Right lung (tissue), 2 donors: ENCODE measurements at regions not wholly inside any gene's neighbourhood (a gene's known extent, or its start where the extent isn't known, plus 50 kb on each side); places are given as distances from the start of the nearest gene placed in this dataset.
"Not testable (repeated sequence)": the region's sequence is repeated elsewhere in the genome, so short reads cannot be mapped to it uniquely, and the experiment has no call there.

Experiments
- DNase-seq, 2 donors: peaks; one replicate each; pipeline ENCODE4 v3.0.0-alpha.2; 2013

DNA sequence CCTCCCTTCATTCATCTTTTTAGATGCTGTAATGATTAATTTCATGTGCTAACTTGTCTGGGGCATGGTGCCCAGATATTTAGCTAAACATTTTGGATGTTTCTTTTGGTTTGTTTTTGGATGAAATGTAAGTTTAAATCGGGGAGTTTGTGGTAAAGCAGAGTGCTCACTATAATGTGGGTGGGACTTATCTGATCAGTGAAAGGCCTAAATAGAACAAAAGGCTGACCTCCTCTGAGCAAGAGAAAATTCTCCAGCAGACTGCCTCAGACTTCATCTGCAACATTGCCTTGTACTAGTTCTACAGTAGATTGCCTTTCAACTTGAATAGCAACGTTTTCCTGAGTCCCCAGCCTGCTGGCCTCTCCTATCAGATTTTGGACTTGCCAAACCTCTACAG, 183.6 kb downstream of the S1PR1 start:
- DNase-seq, result no peak

DNA sequence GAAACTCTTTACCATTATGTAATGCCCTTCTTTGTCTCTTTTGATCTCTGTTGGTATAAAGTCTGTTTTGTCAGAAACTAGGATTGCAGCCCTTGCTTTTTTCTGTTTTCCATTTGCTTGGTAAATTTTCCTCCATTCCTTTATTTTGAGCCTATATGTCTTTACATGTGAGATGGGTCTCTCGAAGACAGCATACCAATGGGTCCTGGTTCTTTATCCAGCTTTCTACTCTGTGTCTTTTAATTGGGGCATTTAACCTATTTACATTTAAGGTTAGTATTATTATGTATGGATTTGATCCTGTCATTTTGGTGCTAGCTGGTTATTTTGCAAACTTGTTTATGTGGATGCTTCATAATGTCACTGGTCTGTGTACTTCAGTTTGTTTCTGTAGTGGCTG, 191.3 kb downstream of the S1PR1 start:
- DNase-seq, result not testable (repeated sequence)

DNA sequence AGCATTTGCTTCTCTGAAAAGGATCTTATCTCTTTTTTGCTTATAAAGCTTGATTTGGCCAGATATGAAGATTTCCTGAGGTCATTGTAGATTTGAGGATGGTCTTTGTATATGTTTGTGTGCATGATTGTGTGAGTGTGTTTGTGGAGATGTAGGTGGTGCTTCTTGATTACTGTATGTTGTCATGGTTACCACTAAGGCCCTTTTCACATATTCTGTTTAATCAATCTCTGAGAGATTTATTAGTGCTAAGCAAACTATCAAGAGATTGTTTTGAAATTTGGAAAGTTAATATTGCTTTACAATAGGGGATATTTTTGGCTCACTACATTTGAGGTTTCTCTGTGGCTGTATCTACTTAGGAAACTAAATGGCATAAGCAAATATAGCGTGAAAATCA, 191.7 kb downstream of the S1PR1 start:
- DNase-seq, result no peak

DNA sequence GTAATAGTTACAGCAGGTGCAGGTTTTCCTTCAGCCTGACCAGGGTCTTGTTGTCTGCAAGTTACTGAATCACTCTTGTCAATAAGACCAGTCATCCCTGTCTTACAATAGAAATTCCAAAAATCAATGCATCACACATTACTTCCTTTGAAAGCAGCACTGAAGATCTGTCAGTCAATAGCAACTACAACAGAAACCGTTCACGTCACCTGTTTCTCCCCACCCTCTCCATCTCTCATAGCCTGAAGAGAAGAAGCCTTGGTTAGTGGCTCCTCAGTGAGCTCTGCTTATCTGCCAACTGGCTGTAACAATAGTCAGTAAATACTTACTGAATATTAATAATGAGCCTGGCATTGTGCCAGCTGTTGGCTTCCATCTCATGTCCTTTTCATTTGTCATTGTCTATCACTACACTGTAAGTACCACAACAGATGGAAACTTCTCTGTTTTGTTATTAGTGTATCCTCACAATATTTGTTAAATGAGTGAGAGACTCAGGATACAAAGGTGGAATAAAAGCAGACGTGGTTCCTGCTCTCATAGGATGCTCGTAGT, 195.2 kb downstream of the S1PR1 start:
- DNase-seq, result no peak

DNA sequence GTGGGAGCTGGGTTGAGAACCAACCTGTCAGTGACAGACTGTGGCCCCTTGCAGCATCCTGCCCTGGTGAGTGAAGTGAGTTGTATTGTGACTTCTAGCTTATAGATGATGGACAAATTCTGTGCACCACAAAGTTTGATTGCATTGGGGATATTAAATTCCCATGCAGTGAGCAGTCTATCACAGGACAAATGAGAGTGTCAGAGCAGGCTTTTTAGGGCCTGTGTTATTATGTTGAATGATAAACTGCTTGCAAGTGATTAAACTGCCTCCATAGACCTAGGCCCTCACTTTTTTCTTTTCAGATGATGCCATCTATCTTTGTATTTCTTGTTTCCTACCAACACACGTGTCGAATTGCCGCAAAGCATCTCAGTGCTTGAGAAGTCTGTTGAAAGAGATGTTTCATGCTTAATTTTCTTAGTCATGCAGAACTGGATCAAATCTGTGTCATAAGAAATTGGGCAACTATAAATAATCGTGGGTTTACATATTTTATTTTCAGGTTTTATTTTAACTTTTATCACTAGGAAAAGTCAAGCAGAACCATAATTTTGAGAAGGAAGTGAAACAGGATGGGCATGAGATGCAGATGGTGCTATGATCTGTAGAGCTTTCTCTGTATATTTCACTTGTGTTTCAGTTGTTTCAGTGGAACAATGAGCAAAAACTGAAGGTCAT, 199.2 kb downstream of the S1PR1 start:
- no peak for DNase-seq

DNA sequence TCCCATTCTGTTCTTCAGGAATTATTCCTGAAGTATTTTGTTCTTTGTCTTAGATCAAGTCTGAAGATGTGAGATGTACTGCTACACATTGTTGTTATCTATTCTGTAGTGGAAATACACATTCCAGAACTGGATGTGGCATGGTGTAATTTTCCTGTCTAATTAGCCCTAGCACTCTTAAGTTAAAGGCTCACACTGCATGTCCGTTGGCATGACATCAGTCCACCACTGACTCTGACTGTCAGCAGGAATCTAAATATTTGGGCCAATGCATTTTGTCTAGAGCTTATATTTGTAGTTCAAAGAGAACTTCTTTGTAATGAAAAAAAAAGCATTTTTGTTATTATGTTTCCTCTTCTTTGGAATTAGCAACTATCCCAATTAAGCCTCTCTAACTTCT, 201.0 kb downstream of the S1PR1 start:
- DNase-seq, result no peak

DNA sequence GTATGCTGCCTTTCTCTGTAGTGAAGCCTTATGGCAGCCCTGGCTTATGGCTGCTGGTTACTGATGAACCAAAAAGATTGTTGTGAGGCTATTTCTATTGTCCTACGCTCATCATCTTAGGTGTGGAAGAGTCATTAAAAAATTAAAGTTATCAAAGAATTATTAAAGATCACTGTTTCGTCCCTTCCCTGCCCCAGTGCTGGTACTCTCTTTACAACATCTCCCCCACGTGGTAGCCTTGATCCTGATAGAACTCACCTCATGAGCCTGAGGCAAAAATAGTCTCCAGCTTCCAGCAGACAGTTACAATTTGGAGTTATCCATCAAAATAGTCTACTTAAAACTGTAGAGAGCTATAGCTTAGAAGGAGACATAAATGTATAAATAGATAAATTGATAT, 201.5 kb downstream of the S1PR1 start:
- DNase-seq, result no peak

DNA sequence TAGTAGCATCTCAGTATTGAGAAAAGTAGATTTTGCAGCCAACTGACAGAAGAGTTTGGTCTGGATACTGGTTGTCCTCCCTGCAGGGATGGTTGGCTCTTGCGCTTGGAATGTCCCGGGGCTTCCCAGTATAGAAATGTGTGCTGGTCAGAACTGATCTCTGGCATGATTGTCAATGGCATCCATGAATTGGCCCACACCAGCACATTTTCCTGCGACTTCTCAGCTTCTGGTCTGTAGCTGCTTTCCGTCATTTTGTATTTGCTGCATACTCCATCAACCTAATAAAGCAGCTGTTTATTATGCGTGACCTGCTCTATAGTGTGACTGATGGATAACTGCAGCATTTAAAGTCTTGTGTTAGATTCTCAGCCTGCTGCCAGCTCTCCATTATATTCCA, 203.7 kb downstream of the S1PR1 start:
- peak in 1 of 2 donors; percentile 40 for DNase-seq

DNA sequence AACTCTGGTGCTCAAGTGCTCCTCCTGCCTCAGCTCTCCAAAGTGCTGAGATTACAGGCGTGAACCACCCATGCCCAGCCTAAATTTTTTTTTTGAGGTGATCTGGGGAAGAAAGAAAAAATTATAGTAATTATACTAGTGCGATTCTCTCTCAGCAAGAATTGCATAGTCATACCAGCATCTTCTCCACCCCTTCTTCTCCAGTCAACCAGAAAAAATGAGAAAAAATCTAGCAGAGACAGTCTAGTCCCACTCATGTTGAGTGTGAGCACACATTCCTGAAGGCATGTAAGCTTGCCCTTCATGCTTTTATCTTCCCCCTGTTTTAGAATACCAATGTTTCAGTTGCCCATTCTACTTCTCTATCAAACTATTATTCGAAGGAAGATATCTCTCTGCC, 207.6 kb downstream of the S1PR1 start:
- DNase-seq, result no peak

DNA sequence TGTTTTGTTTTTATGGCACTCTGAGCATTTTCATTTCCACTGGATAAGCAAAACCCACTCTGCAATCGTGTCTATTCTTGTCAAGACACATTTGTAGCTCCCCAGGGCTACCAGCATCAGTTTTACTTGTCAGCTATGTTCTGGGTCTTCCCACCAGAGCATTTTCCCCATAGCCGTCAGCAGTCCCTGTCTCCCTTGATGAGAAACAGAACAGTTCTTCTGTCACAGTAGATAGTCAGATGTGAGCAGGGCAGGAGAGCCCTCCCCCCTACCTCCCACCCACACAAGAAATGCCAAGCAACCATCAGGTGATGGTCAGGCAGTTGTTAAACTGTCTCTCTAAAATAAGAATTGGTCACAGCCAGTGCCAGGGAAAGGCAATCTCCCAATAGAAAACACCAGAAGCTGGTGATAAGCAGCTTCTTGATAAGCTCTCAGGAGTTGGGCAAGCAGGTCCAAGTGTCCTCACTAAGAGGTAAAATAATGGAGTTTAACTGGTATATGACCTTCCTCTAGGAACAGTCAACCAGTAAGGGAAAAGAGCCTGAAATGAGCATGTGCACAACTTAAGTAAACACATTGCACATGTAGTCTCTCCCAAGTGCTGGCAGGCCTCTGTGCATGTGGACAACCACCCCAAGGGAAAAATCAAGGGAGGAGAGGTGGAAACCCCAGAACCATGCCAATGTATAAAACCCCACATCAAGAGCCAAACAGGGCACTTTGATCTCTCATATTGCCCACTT, 208.2 kb downstream of the S1PR1 start:
- no peak for DNase-seq

DNA sequence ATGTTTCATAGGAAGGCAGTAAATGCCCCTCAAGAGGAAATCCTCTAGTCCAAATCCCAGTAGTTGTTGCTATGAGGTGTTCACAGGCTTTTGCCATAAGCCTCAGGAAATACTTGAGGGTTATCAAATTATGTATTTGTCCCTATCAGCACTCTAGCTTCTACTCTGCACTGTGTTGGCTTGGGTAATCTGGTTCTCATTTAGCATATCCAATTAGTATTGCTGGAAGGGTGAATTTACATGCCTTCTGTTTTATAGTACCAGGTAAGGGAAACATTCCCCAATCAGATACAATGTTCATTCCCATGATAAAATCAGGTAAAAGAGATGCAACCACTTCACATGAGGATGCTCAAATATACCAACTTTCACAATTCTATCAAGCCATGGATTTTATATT, 211.2 kb downstream of the S1PR1 start:
- DNase-seq, result no peak

DNA sequence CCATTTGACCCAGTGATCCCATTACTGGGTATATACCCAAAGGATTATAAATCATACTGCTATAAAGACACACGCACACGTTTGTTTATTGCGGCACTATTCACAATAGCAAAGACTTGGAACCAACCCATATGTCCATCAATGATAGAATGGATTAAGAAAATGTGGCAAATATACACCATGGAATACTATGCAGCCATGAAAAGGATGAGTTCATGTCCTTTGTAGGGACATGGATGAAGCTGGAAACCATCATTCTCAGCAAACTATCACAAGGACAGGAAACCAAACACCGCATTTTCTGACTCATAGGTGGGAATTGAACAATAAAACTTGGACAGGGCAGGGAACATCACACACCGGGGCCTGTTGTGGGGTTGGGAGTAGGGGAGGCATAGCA, 213.9 kb downstream of the S1PR1 start:
- DNase-seq, result not testable (repeated sequence)

DNA sequence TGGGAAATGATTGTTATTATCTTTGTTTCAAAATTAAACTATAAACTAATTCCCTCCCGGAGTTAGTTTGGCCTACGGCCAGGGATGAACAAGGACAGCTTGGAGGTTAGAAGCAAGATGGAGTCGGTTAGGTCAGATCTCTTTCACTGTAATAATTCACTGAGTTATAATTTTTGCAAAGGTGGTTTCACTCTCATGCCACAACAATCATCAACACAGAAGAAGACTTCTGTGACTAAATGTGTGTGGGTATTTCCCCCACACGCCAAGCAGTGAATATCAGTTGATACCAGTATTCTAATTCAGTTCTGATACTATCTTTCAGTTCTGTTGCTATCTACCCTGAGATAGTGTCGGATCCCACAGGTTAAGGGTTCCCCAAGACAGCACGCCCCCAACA, 215.1 kb downstream of the S1PR1 start:
- no peak for DNase-seq

DNA sequence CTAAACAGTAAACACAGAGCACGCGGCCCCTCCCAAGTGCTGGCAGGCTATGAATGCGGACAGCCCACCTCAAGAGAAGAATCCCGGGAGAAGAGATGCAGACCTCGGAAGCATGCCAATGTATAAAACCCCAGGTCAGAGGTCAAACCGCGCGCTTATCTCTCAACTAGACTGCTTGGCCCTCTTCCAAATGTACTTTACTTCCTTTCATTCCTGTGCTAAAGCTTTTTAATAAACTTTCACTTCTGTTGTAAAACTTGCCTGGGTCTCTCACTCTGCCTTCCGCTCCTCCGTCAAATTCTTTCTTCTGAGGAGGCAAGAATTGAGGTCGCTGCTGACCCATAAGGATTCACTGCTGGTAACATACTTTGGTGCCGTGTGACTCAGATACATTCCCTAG, 216.0 kb downstream of the S1PR1 start:
- DNase-seq, result no peak

DNA sequence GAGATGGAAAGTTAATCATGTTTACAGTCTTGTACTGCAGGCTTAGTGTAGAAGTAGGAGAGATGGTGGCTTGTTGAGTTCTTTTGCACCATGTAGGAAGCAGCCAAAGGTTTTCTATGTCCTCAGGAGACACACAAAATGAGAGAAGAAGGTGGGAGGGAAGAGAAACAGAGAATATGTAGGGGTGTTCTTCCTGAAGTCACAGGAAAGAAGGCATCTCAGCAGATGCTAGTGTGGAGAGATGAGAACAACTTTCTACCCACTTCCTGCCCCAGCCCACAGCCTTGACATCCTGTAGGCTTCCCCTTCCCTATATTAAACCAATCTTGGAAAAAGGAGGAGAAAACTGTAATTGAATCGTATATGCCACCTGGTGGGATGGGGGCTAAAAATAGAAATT, 217.0 kb downstream of the S1PR1 start:
- DNase-seq, result no peak

DNA sequence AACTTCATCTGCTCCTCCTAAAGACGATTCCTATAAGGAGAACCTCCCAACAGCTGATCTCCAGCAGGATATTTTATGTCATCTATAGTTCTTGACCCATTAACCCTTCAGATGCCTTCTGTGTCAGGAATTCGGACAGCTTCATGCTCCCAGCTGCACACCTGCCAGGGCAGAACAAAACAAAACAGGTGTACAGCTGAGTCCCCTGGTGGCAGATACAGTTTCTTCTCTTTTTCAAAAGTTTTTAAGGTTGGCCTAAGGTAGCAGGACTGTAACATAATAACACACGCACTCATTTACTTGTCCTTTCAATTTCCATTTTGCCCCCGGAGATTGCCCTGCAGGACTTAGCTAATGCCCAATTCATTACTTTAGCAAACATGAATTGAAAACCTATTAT, 218.3 kb downstream of the S1PR1 start:
- no peak for DNase-seq

DNA sequence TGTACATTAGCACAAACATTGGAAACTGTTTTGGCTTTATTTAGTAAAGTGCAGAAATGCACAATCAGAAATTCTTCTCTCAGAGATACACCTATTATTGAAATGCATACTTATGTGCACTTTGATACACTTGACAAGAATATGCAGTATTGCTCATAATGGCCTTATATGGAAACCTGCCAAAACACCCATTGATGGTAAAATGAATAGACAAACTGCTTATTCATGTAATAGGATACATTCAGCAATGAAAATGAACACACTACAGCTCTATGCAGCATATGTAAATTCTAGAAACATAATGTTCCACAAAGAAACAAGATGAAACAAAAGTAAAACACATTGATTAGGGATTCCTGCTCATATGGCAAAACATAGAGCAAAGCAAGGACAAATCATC, 223.9 kb downstream of the S1PR1 start:
- no peak for DNase-seq

DNA sequence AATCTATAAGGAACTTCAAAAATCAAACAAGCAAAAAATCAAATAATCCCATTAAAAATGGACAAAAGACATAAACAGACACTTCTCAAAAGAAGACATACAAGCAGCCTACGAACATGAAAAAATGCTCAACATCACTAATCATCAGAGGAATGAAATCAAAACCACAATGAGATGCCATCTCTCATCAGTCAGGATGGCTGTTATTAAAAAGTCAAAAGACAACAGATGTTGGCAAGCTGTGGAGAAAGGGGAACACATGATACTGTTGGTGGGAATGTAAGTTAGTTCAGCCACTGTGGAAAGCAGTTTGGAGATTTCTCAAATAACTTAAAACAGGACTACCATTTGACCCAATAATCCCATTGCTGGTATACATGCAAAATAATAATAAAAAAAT, 226.4 kb downstream of the S1PR1 start:
- DNase-seq, result no peak

DNA sequence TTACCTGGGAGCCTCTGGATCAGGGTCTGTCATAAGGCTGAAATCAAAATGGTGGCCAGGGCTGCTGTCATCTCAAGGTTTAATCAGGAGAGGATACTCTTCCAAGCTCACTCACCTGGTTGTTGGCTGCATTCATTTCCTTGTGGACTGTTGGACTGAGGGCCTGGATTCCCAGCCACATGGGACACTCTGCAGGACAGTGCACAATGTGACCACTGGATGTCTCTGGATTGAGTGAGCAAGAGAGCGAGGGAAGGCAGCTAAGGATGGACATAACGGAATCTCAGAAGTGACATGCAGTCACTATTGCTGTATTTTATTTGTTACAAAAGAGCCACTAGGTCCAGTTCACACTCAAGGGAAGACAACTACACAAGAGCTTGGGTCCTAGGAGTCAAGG, 229.1 kb downstream of the S1PR1 start:
- DNase-seq, result no peak

DNA sequence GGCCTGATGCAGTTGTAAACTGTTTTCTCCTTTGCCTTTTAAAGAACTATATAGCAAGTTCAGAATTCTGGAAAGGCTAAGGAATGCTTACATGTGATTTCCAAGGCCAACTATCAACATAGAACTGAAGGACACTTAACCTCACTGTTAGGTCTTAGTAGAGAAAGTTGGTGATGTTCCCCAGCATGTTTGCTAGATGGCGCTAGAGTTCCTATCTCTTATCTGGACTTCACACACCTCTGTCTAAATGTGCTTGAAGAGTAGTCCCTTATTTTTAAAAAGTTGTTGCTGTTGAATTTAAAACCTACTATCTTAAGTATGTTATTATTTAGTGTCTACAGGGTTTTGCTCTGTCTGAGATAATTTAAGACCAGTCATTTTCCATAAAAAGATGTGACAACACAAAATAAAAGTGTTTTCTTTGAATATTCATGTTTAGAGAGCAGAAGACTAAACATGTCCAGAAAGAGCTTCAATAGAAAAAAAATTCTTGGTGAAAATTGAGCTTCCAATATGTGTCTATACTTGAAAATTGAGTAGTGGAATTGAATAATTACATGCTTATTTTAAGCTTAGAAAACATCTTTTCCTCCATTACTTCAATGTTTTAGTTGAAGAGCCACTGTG, 237.3 kb downstream of the S1PR1 start:
- peak in 1 of 2 donors; percentile 9 for DNase-seq

DNA sequence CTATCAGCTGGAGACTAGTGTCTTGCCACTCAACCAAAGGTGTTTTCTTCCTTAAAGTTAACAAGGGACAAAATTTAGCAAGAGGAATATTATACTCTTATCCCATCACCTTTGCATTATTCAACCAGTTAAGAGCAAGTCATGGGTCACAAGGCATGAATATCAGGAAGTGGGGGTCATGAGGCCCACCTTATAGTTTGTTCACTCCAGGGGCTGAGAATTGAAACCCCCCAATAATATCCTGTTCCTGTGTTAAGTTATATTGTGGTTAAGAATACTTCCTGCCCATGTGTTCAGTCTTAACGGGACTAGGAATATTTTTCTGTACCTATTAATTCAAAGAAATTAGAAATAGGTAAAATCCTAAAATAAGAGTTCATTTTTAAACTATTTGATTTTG, 239.7 kb downstream of the S1PR1 start:
- no peak for DNase-seq

DNA sequence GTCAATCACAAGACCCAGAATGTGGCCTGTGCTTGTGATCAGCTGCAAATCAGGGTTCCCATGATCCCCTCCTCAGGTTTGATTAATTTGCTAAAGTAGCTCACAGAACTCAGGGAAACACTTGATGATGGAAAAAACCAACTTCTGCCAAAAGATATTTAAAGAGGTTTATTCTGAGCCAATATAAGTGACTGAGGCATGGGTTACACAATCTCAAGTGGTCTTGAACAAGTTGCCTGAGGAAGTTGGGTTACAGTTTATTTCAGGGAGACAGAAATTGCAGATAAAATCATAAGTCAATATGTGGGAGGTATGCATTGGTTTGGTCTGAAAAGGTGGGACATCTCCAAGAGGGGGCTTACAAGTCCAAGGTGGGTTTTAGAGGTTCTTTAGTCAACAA, 243.1 kb downstream of the S1PR1 start:
- peak in 1 of 2 donors; percentile 26 for DNase-seq

DNA sequence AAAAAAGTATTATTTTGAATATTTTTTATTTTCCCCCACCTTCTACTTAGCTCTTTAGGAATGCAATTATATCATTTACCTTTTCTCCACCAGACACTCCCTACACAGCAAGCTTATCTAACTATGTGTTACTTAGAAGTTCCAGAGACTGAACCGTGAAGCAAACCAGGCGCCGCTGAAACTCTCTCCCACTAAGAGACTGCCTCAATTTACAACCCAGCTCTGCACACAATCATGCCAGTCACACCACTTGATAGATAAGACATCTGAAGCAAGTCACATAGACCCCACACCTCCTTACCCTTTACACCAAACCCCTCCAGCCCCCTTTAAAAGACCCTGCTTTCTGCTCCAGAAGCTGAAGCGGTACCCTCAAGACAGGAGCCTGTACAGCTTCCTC, 245.5 kb downstream of the S1PR1 start:
- no peak for DNase-seq
